Activated CD8-positive, alpha-beta memory T cell treated with anti-CD3 and anti-CD28 coated beads for 36 hours (primary cell): ENCODE measurements at regions not wholly inside any gene's neighbourhood (a gene's known extent, or its start where the extent isn't known, plus 50 kb on each side); places are given as distances from the start of the nearest gene placed in this dataset.

Experiments used
- CTCF ChIA-PET: fragments of 350-600 bp; sonication (Branson Sonifier 250); formaldehyde crosslinking; loops from one replicate; lab custom pipeline; 2021; ENCODE audit warnings: antibody characterized with exemption; lab: Charles Lee
- POLR2A ChIA-PET: fragments of 350-600 bp; sonication (Branson Sonifier 250); formaldehyde crosslinking; loops from one replicate; lab custom pipeline; 2021; ENCODE audit warnings: antibody characterized with exemption; lab: Charles Lee

DNA sequence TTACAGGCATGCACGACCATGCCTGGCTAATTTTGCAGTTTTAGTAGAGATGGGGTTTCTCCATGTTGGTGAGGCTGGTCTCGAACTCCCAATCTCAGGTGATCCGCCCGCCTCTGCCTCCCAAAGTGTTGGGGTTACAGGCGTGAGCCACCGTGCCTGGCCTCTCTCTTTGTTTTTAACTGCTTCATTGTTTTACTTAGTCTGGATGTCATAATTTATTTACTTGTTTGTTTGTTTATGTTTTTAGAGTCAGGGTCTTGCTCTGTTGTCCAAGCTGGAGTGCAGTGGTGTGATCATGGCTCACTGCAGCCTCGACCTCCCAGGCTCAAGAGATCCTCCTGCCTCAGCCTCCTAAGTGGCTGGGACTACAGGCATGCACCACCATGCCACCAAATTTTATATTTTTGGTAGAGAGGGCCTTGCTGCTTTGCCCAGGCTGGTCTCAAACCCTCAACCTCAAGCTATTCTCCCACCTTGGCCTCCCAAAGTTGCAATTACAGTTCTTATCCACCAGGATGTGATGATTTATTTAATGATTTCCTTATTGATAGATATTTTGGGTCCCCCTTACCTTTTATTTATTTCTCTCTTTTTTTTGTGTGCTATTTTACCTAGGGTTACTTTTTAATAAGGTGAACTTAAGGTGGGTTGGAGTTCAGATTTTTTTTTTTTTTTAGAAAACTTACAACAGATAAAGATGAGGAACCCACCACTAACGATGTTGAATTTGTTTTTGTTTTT is 52.6 kb upstream of the ADA2 start:
- POLR2A ChIA-PET: no interaction called here
- CTCF ChIA-PET: no interaction called here

DNA sequence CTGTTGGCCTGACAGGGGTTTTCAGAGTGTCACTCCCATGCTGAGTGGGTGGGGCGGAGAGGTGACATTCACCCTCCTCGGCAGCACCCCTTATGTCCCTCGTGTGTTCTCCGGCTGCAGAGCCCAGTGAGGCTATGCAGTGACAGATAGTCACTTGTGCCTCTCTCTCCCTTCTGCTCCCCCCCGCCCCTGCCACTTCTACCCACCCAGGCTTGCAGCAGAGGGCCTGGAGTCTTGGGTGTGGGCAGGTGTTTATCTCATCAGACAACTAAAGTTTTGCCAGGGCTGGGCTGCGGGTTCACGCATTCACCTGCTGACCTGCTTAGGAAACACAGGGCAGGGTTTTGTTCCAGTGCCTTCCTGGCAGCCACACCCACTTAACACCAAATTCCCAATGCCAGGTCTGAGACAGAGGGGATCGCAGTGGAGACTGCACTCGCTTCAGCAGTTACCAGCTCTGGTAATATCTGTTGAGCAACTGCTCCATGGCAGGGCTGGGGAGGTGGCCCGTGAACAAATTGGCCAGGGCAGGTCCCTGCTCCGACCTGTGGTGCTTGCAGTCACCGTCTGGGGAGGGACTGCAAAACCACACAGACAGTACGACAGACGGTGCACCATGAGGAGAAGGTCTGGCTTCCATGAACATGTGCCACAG is 50.5 kb upstream of the ADA2 start:
- POLR2A ChIA-PET: interaction anchor here (0.6 kb wide), 1 partner anchor 36 kb away, joined by 3 read pairs; no protein-coding TSS in a partner anchor
- CTCF ChIA-PET: interaction anchor here (1.5 kb wide), 1 partner anchor 11 kb away, joined by 5 read pairs; no protein-coding TSS in a partner anchor

DNA sequence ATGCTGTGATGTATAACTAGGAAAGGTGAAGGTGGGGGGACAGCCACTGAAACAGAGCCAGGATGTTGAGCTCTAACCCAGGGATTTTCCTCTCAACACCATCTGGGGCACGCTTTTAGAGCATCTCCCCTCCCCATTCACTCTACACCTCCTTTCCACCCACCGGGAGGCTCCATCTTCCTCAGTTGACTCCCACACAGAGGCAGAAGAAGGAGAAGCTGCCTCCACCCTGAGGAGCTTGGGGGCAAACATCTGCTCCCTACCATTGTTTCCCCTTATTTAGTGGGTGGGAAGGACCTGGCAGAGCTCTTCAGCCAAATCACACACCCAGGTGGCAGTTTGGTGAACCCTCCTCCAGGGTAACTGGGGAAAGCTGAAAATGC is 50.0 kb upstream of the ADA2 start:
- POLR2A ChIA-PET: interaction anchor here (0.6 kb wide), 1 partner anchor 36 kb away, joined by 3 read pairs; no protein-coding TSS in a partner anchor
- CTCF ChIA-PET: interaction anchor here (1.5 kb wide), 1 partner anchor 11 kb away, joined by 5 read pairs; no protein-coding TSS in a partner anchor
